ENCODE measurements at regions not wholly inside any gene's neighbourhood (a gene's known extent, or its start where the extent isn't known, plus 50 kb on each side); places are given as distances from the start of the nearest gene placed in this dataset.
A peak's percentile ranks its signal among the peaks of the same experiment; 100 is the strongest.
"Not testable (repeated sequence)": the region's sequence is repeated elsewhere in the genome, so short reads cannot be mapped to it uniquely, and the experiment has no call there.

- peak; percentile 19 to 34 for DNase-seq
These were observed 60.2 kb upstream of the LRRC4C start for GRCh38 chr11:41519696-41520095.

GRCh38 chr11:41522391-41522790 lies 62.9 kb upstream of the LRRC4C start:
- DNase-seq: no peak

GRCh38 chr11:41522899-41523672 lies 63.6 kb upstream of the LRRC4C start:
- DNase-seq: peak in 1 of 2 experiments; percentile 2

- DNase-seq: no peak
These were observed 68.1 kb upstream of the LRRC4C start for GRCh38 chr11:41527530-41527929.

GRCh38 chr11:41532413-41532812 lies 73.0 kb upstream of the LRRC4C start:
- no peak for DNase-seq

GRCh38 chr11:41533761-41534160 lies 74.3 kb upstream of the LRRC4C start:
- no peak for DNase-seq

- DNase-seq: no peak
These were observed 74.9 kb upstream of the LRRC4C start for GRCh38 chr11:41534391-41534790.

GRCh38 chr11:41534861-41535260 lies 75.4 kb upstream of the LRRC4C start:
- DNase-seq: no peak

- DNase-seq: no peak
These were observed 76.6 kb upstream of the LRRC4C start for GRCh38 chr11:41536021-41536568.

- DNase-seq: not testable (repeated sequence)
These were observed 85.5 kb upstream of the LRRC4C start for GRCh38 chr11:41544902-41545301.

- no peak for DNase-seq
These were observed 119.1 kb upstream of the LRRC4C start for GRCh38 chr11:41578421-41579051.

GRCh38 chr11:41579546-41579945 lies 120.1 kb upstream of the LRRC4C start:
- no peak for DNase-seq

- no peak for DNase-seq
These were observed 150.1 kb upstream of the LRRC4C start for GRCh38 chr11:41609511-41609910.

- DNase-seq: peak in 1 of 2 experiments; percentile 23
These were observed 153.0 kb upstream of the LRRC4C start for GRCh38 chr11:41612415-41612814.

GRCh38 chr11:41613326-41613725 lies 153.9 kb upstream of the LRRC4C start:
- DNase-seq: no peak

GRCh38 chr11:41622707-41623359 lies 163.4 kb upstream of the LRRC4C start:
- no peak for DNase-seq

- peak; percentile 82 to 93 for DNase-seq
These were observed 200.5 kb upstream of the LRRC4C start for GRCh38 chr11:41659985-41660384.

- peak; percentile 6 to 10 for DNase-seq
These were observed 201.1 kb upstream of the LRRC4C start for GRCh38 chr11:41660585-41660984.

GRCh38 chr11:41665441-41666360 lies 206.2 kb upstream of the LRRC4C start:
- DNase-seq: no peak

- no peak for DNase-seq
These were observed 207.7 kb upstream of the LRRC4C start for GRCh38 chr11:41666951-41667653.

- no peak for DNase-seq
These were observed 215.8 kb upstream of the LRRC4C start for GRCh38 chr11:41675205-41675604.

- no peak for DNase-seq
These were observed 253.6 kb upstream of the LRRC4C start for GRCh38 chr11:41713030-41713429.

All from NCI-H2081 (cell line).